HG02943 (cell line): ENCODE measurements at regions not wholly inside any gene's neighbourhood (a gene's known extent, or its start where the extent isn't known, plus 50 kb on each side); places are given as distances from the start of the nearest gene placed in this dataset.

Experiments used
- ATAC-seq: cut with Tn5 transposase; IDR thresholded peaks from one replicate; pipeline ENCODE4 v1.9.1; 2021; ENCODE audit warnings: mild to moderate bottlenecking, low read depth, moderate library complexity; ENCODE audit not compliant: unreplicated experiment

- ATAC-seq = no peak
Measured at GRCh38 chr1:4494027-4494426, 160.4 kb upstream of the AJAP1 start.

- no peak for ATAC-seq
Measured at GRCh38 chr1:4494558-4494957, 159.9 kb upstream of the AJAP1 start.

- ATAC-seq = no peak
Measured at GRCh38 chr1:4495809-4496208, 158.6 kb upstream of the AJAP1 start.

DNA sequence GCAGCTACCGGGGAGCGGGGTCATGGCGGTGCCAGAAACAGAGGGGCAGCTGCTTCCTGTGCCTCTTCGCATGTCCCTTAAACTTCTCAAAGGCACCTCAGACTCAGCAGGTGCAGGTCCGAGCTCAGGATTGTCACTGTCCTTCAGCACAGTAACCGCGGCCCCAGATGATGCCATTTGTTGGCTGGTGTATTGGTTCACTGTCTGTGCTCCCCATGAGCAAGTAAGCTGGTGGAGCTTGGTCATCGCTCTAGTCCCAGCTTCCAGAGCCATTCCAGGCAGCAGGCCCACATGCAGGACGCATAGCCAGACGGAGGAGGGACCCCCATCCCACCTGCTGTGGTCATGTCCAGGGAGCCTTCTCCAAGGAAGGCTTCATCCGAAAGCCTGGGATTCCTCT lies 154.0 kb upstream of the AJAP1 start:
- no peak for ATAC-seq

- no peak for ATAC-seq
Measured at GRCh38 chr1:4506591-4506990, 147.8 kb upstream of the AJAP1 start.

- no peak for ATAC-seq
Measured at GRCh38 chr1:4509206-4509605, 145.2 kb upstream of the AJAP1 start.

DNA sequence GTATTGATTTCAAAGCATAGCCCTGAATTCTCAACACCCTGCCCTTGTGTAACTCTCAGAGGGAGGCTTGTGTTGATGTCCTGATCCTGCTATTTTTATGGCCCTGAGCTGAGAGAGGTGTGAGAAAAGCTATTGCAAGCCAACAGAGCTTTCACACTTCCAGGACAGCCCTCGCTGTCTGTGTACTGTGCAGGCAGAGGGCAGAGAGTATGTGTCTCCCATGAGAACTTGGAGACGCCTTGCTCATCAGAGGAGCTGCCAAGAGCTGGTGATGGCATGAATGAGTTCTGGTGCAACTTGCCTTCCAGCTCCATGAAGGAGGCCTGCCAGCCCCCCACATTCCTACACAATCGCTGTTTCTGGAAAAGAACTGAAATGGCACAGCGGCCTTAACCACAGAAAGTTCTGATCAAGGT lies 144.1 kb upstream of the AJAP1 start:
- ATAC-seq = no peak

GRCh38 chr1:4511374-4511773 lies 143.0 kb upstream of the AJAP1 start:
- ATAC-seq = no peak

DNA sequence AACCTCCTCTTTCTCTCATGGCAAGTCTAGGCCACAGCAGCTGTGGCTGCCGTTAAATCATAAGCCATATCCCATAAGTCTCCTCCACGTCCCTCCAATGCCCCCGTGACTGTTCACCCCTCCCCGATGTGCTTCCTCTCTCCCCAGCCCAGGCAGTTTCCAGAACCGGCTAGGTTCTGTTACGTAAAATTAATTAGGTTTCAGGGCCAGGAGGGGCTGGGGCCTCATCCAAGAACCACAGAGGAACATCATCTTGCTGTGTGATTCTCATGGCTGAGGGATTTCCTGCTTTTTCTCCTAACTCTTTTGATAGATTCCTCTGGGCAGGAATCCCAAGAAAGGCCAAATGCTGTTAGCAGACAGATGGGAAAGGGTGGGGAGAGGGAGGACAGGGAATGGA lies 141.8 kb upstream of the AJAP1 start:
- no peak for ATAC-seq

- ATAC-seq = no peak
Measured at GRCh38 chr1:4513685-4514084, 140.7 kb upstream of the AJAP1 start.

DNA sequence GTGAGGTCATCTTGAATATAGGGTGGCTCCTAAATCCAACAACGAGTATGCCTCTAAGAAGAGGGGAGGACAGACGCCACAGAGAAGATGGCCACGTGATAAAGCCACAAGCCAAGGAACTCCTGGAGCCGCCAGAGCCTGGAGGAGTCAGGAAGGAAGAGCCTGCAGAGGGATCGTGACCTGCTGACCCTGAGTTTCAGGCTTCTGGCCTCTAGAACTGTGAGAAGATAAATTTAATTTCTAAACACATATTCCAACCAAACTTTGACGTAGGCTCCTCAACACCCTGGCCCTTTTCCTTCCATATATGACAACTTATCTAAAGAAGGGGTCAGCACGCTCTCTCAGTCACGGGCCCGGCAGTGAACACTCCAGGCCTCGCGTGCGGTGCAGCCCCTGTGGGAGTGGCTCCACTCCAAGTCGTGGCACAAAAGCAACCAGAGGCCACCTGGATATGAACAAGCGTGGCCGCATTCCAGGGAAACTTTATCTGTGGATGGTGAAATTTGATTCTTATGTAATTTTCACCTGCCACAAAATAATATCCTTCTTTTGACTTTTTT lies 138.6 kb upstream of the AJAP1 start:
- ATAC-seq = no peak

GRCh38 chr1:4516596-4516995 lies 137.8 kb upstream of the AJAP1 start:
- no peak for ATAC-seq

- ATAC-seq = no peak
Measured at GRCh38 chr1:4517186-4517954, 137.0 kb upstream of the AJAP1 start.

- no peak for ATAC-seq
Measured at GRCh38 chr1:4518621-4519020, 135.8 kb upstream of the AJAP1 start.

DNA sequence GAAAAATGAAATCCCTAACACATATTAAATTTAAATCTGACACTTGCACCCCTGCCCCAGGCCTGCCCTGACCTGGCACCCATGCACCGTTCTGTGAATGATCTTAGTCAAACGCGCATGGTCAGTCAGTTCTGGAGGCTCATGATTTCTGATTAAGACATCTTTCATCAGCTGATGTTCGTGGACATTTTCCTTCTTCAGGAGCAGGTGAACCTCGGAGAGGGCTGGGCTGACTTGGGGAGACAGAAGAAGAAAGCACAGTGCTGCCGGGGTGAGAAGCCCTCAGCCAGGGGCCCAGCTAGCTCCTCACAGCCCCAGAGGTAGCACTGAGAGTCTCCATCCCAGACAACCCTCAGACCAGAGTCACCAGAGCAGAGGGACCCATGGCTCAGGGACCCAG lies 134.5 kb upstream of the AJAP1 start:
- no peak for ATAC-seq

DNA sequence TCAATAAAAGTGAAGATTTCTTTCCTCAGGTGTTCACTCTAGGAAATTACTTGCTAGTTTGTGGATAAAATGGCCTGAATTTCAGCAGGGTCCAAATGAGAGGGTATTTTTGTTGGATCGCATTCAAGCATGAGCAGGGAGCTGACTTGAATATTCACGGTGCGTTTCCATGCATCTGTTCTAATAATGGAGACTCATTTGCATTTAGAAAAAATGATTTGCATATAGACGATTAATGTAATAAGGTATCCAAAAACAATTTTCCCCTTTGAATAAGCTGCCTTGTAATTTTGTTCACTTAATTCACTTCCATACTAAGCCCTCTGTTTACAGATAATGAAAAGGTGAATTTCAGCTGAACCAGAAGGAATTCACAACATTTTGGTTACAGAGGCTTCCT lies 130.9 kb upstream of the AJAP1 start:
- no peak for ATAC-seq

DNA sequence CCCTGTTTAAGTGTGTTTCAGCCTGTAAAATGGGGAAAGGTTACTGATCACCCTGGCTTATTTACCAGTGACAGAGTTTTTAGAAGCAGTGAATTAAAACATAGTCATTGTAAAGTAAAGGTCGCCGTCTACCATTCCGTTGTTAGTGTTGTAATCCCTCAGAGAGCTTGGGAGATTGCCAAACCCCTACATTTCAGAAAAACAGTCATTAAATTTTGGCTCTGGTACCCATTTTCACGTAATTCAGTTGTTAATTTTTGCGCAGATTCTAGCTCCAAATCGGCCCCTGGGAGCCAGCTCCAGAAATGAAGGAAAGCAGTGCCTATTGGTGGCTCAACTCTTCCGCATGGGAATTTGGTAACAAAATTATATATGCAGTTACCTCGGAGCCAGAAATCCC lies 127.7 kb upstream of the AJAP1 start:
- ATAC-seq = no peak

GRCh38 chr1:4527819-4528218 lies 126.6 kb upstream of the AJAP1 start:
- ATAC-seq = no peak

DNA sequence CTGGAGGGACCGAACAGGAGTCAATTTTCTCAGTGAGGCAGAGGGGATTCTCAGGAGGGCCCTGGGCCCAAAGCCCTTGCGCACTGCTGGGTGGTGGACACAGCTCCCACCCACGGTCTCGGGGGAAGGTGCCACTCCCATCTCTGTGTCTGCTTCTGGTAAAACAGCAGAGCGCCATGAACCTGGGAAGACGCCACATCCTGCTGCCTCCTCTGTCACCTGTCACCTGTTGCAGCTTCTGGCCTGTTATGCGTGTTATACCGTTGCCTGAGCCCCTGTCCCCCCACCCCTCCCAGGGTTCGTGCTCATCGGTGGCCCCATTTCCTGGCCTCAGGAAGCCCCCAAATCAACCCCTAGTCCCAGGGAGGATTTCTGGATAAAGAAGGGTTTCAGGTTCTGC lies 125.8 kb upstream of the AJAP1 start:
- ATAC-seq = no peak

DNA sequence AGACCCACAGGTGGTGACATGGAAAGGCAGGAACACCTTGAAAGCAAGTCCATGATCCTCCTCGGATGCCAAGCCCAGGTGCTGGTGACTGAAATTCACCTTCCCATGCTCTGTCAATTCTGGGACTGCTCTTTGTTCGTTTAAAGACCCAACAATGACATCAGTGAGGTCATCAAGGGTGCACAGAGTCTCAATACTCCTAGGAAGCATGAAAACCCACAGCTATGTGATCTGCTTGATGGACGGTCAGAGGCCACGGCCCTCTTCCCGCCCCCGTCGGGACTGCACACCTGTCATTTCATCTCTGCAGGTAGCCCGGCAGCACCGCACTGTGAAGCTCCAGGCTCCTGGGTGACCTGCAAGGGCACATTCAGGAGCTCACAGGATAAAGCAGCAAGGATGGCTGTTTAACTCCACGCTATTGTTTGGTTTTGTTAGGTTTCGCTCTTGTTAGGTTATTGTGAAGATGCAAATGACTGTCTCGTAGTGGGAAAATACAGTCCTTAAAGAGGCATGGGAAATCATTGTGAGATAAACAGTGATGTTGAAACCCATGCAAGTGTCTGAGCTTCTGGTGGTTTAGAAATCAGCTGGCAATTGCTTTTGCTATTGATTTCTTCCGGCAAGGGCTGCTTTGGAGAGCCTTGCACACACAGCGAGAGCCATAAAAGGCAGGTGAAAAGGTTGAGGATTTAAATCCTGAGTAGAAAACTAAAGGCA lies 124.8 kb upstream of the AJAP1 start:
- no peak for ATAC-seq

GRCh38 chr1:4530166-4530785 lies 124.1 kb upstream of the AJAP1 start:
- ATAC-seq = no peak
